GM12891 (cell line): ENCODE measurements at regions not wholly inside any gene's neighbourhood (a gene's known extent, or its start where the extent isn't known, plus 50 kb on each side); places are given as distances from the start of the nearest gene placed in this dataset.

Source experiments
- PAX5 ChIP-seq: IDR thresholded peaks from 2 replicates; pipeline ENCODE4 v1.6.1; 2011; ENCODE audit warnings: low read length, moderate library complexity, mild to moderate bottlenecking; ENCODE audit not compliant: insufficient read depth, severe bottlenecking
- POLR2A ChIP-seq: IDR thresholded peaks from 2 replicates; pipeline ENCODE4 v1.6.1; 2011; ENCODE audit warnings: low read depth, low read length, control low read depth
- POLR2AphosphoS5 ChIP-seq: IDR thresholded peaks from 2 replicates; pipeline ENCODE4 v1.6.1; 2011; ENCODE audit warnings: low read depth, low read length, control low read depth
- POU2F2 ChIP-seq: IDR thresholded peaks from 2 replicates; pipeline ENCODE4 v1.6.1; 2011; ENCODE audit warnings: low read depth, mild to moderate bottlenecking, control low read depth, low read length, moderate library complexity
- SPI1 ChIP-seq: IDR thresholded peaks from 2 replicates; pipeline ENCODE4 v1.6.1; 2011; ENCODE audit warnings: low read depth, low read length, control low read depth
- TAF1 ChIP-seq: IDR thresholded peaks from 2 replicates; pipeline ENCODE4 v1.6.1; 2011; ENCODE audit warnings: low read depth, low read length, control low read depth

DNA sequence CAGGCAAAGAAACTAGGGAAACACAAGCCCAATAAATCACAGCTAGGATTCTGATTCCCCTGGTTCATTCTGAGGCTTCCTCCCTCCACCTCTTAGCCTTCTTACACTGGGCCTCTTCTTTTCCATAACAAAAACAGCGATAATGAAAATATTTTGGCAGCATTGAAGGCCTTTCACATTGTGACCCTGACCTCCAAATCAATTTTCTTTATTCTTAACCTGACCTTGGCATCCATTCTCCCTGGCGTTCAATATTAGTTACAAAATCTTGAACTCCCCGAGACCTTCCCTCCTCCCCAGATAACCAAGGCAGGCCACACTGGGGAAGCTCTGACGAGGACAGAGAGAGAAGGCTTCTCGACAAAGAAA lies 399.9 kb downstream of the ZSWIM6 start:
- TF ChIP-seq POLR2AphosphoS5, result no peak
- no peak for TF ChIP-seq POLR2A
- no peak for TF ChIP-seq TAF1
- no peak for TF ChIP-seq SPI1
- TF ChIP-seq PAX5, result no peak
- TF ChIP-seq POU2F2, result no peak
